ENCODE measurements at regions not wholly inside any gene's neighbourhood (a gene's known extent, or its start where the extent isn't known, plus 50 kb on each side); places are given as distances from the start of the nearest gene placed in this dataset.

GRCh38 chr9:27625751-27626150 lies 52.5 kb upstream of the C9orf72 start:
- no peak for DNase-seq (ENCODE audit: low read depth in 3 of 3)

DNA sequence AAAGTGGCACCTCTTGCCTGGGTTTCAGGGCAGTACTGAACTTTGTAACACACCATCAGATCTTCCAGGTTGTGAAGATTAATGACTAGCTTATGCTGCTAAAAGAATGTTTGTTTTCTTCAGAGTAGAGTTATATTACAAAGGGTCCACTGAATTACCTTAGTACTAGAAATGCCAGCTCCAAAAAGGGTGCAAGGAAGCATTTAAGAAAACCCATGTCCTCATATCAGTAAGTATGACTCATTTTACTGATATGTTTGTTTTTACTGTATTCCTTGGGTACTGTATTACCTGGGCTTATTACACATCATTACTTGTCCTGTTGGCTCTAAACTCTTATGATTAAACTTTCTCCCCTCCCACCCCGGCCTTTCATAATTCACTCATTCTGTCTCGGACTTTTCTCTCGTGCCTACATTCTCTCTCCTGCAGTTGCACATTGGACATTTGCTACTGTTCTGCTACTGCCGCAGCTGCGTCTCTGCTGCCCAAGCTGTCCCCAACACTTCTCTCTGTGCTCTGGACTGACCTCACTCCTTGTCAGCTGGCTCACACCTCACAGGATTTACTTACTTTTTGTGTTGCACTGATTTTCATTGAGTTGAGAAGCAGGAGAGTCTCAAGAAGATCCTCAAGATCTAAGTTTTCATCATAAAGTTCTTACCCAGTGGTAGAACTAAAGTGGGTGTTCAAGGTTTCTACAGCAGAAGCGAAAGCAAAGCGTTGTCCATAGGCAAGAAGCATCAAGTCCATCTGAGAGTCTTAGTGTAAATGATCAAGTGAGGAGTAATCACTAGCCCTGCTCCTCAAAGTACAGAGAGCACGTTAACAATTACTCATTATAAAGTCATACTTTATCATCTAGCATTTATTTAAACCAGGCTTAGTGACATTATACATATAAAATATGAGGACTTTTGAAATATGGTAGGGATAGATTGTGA lies 53.2 kb upstream of the C9orf72 start:
- DNase-seq (ENCODE audit: low read depth in 3 of 3): no peak

DNA sequence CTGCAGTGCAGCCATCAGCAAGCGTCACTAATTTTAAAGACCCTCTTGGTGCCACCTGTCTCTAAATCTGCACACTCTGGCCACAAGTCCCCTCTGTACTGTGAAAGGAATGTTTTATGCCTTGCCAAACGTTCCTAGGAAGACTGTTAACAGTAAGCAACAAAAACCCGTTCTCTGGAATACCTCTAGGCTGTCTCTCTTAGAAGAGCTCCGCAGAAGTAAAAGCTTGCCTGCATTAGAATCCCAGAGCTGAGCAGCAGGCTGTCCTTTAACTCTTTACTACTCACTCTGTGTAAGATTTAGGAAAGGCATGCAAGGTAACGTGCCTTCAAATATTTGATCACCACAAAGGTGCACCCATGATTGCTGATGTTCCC lies 53.9 kb upstream of the C9orf72 start:
- no peak for DNase-seq (ENCODE audit: low read depth in 3 of 3)

DNA sequence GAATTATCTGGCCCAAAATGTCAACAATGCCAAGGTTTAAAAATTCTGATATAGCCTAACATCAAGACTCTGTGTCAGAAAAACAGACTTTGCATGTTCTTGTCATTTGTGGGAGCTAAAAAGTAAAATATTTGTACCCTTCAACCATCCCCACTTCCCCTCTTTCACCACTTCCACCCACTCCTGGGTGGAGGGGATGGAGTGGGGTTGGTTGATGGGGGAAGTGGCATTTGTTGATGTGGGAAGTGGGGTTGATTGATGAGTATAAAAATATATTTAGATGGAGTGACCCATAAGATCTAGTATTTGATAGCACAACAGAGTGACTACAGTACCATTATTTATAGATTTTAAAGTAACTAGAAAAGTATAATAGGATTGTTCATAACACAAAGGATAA lies 55.0 kb upstream of the C9orf72 start:
- DNase-seq (ENCODE audit: low read depth in 3 of 3): no peak

DNA sequence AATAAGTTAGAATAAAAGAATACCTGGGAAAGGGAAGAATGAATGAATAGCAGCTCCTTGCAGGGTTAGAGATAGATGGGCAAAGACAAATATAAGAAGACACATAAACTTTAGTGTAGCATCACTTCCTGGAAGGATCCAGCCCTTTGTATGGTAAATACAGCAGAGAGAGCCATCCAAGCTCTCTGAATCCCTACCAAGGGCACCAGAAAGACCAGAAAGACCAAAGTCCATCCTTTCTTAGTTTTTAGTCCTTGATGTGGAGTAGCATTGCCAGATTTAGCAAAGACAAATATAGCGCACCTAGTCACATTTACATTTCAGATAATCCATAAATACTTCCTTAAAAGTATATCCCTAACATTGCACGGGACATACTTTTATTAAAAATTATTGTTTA lies 56.1 kb upstream of the C9orf72 start:
- DNase-seq (ENCODE audit: low read depth in 3 of 3): no peak

- no peak for DNase-seq (ENCODE audit: low read depth in 3 of 3)
Measured at GRCh38 chr9:27632254-27632653, 59.0 kb upstream of the C9orf72 start.

DNA sequence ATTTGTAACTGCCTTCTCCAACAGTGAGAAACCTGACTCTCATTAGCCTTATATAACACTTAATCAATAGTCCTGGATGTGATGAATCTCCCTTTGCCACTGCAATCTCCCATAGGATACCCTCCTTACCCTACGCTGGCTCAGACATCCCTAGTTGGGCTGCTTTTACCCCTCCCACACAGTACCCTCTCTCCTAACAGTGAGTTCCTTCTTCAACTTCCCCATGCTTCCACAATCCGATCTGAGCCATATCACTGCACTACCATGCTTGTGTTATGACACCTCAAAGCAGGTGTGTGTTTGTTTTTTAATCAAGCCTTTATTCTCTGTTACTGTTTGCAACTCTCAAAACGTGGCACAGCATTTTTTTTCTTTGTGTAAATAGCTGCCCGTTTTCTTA lies 60.5 kb upstream of the C9orf72 start:
- DNase-seq (ENCODE audit: low read depth in 3 of 3): no peak

DNA sequence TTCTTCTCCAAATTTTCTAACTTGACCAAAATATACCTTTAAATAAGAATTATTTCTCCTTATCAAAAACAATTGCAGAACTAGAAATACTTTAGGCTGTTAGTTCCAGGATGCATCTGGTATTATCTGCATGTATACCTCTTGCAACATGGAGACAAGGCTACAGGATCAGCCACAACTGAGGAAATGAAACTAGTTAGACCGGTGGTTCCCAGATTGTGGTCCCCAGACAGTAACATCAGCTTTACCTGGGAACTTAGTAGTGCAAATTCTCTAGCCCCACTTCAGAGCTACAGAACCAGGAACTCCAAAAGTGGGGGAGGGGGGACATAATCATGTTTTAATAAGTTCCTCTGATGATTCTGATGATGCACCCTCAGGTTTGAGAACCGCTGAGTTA lies 61.6 kb upstream of the C9orf72 start:
- DNase-seq (ENCODE audit: low read depth in 3 of 3): no peak

GRCh38 chr9:27638716-27639115 lies 65.4 kb upstream of the C9orf72 start:
- DNase-seq (ENCODE audit: low read depth in 3 of 3): no peak

DNA sequence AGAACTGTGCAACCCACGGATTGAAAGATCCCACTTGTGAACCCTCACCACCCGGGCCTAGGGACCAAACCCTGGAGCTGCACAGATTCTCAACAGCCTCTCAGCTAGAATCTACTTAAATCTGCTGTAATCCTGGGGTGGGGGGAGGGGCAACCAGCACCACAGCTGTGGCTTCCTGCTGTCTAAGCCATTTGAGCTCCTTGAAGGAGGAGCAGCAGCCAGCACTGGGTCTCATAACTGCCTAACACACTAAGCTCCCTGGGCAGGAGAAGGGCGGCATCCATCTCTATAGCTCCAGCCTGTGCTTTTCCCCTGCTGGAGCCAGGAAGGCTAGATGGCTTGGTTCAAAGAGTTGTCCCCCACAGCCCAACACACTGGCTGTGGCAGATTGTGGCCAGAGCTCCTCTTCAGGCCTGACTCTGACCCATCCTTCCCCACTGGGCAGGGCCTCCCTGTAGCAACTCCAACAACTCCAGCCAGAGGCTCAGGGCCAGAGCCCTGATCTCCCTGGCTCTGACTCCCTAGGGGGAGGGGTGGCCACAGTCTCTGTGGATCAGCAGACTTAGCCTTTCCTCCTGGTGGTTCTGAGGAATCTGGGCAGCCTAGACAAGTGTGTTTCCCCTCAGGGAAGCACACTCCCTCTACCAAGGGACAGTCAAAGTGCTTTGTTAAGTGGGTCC lies 72.0 kb upstream of the C9orf72 start:
- no peak for DNase-seq (ENCODE audit: low read depth in 3 of 3)

GRCh38 chr9:27653246-27653645 lies 80.0 kb upstream of the C9orf72 start:
- DNase-seq (ENCODE audit: low read depth in 3 of 3): no peak

DNA sequence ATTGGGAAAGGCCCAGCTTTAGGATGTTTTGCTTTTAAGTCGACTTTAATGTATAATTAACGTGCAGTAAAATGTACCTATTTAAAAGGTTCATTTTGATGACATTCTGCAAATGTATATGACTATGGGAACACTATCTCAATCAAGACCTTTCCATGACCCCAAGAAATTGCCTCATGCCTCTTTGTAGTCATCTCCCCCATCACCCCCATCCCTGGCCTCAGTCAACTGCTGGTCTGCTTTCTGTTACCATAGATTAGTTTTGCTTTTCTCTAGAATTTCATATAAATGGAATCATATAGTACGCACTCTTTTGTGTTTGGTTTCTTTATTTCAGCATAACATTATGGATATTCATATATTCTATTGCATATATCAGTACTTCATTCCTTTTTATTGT lies 80.7 kb upstream of the C9orf72 start:
- no peak for DNase-seq (ENCODE audit: low read depth in 3 of 3)

- no peak for DNase-seq (ENCODE audit: low read depth in 3 of 3)
Measured at GRCh38 chr9:27654629-27655285, 81.5 kb upstream of the C9orf72 start.

GRCh38 chr9:27655441-27655840 lies 82.2 kb upstream of the C9orf72 start:
- DNase-seq (ENCODE audit: low read depth in 3 of 3): no peak

- DNase-seq (ENCODE audit: low read depth in 3 of 3): no peak
Measured at GRCh38 chr9:27659001-27659400, 85.7 kb upstream of the C9orf72 start.

DNA sequence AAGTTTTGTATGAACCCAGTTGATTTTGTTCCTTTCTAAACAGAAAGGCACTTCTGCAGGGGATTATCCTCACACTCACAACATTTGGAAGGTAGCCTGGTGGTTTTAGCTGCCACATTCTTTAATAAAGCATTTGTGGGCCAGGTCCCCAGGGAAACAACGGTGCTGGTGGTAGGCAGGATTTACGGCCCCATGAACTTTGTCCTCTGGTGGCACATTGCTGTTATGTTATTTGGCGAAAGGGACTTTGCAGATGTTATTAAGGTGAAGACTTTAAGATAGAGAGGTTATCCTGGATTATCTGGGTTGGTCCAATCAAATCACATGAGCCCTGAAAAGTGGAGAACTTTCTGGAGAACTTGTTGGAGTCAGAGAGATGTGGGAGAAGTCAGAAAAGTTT lies 86.3 kb upstream of the C9orf72 start:
- DNase-seq (ENCODE audit: low read depth in 3 of 3): no peak

GRCh38 chr9:27660148-27660547 lies 86.9 kb upstream of the C9orf72 start:
- DNase-seq (ENCODE audit: low read depth in 3 of 3): no peak

GRCh38 chr9:27663526-27663925 lies 90.2 kb upstream of the C9orf72 start:
- no peak for DNase-seq (ENCODE audit: low read depth in 3 of 3)

GRCh38 chr9:27664121-27664779 lies 91.0 kb upstream of the C9orf72 start:
- no peak for DNase-seq (ENCODE audit: low read depth in 3 of 3)

DNA sequence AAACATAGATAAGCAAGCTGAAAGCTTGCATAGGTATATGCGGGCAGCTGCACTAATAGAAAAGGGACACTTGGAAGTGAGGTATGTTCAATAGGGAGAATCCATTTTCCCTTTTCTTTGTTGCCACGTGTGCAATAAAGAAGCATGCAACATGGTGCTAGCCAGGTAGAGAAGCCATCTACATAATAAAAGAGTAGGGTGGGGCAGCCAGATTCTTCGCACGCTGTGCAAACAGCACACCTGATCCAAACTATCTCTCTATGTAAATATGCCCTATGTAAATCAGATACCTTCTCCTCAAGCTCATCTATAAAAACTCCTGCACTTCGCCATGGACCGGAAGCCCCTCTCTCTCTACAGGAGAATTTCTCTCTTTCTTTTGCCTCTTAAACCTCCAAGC lies 91.9 kb upstream of the C9orf72 start:
- DNase-seq (ENCODE audit: low read depth in 3 of 3): no peak

DNA sequence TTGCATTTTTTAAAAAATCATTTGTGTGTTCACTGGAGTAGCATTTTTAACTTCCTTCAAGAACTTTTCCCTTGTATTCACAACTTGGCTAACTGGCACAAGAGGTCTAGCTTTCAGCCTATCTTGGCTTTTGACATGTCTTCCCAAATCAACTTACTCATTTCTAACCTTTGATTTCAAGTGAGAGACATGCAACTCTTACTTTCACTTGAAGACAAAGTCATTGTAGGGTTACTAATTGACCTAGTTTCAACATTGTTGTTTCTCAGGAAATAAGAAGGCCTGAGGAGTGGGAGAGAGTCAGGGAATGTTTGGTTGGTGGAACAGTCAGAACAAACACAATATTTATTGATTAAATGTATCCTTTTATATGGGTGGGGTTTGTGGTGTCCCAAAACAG lies 95.0 kb upstream of the C9orf72 start:
- no peak for DNase-seq (ENCODE audit: low read depth in 3 of 3)

- DNase-seq (ENCODE audit: low read depth in 3 of 3): no peak
Measured at GRCh38 chr9:27671636-27672035, 98.4 kb upstream of the C9orf72 start.

All from stimulated activated CD4-positive, alpha-beta T cell treated with anti-CD3 and anti-CD28 coated beads, TNF-alpha, amount 100 ng/mL, for 24 hours (primary cell).